Retinal pigment epithelial cell (primary cell): ENCODE measurements at regions not wholly inside any gene's neighbourhood (a gene's known extent, or its start where the extent isn't known, plus 50 kb on each side); places are given as distances from the start of the nearest gene placed in this dataset.

Experiments
- DNase-seq: peaks from one replicate; pipeline ENCODE4 v3.0.0-alpha.2; 2010; ENCODE audit warnings: low read depth
- H3K4me3 ChIP-seq: 2 replicates; pipeline ENCODE4 v1.5.1; 2011; ENCODE audit warnings: mild to moderate bottlenecking, low read length, control low read depth, moderate library complexity
- TF ChIP-seq, protein P1 (sequence below): conservative IDR thresholded peaks from 2 replicates; pipeline ENCODE4 v1.5.1; 2011; ENCODE audit warnings: low read depth, low read length, control low read depth, inconsistent platforms

- no peak overlapping the region for H3K4me3 ChIP-seq
- TF ChIP-seq, protein P1, sequence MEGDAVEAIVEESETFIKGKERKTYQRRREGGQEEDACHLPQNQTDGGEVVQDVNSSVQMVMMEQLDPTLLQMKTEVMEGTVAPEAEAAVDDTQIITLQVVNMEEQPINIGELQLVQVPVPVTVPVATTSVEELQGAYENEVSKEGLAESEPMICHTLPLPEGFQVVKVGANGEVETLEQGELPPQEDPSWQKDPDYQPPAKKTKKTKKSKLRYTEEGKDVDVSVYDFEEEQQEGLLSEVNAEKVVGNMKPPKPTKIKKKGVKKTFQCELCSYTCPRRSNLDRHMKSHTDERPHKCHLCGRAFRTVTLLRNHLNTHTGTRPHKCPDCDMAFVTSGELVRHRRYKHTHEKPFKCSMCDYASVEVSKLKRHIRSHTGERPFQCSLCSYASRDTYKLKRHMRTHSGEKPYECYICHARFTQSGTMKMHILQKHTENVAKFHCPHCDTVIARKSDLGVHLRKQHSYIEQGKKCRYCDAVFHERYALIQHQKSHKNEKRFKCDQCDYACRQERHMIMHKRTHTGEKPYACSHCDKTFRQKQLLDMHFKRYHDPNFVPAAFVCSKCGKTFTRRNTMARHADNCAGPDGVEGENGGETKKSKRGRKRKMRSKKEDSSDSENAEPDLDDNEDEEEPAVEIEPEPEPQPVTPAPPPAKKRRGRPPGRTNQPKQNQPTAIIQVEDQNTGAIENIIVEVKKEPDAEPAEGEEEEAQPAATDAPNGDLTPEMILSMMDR: no peak
- no peak for DNase-seq
These were observed 443.4 kb downstream of the PDGFC start for GRCh38 chr4:156528216-156528615.

DNA sequence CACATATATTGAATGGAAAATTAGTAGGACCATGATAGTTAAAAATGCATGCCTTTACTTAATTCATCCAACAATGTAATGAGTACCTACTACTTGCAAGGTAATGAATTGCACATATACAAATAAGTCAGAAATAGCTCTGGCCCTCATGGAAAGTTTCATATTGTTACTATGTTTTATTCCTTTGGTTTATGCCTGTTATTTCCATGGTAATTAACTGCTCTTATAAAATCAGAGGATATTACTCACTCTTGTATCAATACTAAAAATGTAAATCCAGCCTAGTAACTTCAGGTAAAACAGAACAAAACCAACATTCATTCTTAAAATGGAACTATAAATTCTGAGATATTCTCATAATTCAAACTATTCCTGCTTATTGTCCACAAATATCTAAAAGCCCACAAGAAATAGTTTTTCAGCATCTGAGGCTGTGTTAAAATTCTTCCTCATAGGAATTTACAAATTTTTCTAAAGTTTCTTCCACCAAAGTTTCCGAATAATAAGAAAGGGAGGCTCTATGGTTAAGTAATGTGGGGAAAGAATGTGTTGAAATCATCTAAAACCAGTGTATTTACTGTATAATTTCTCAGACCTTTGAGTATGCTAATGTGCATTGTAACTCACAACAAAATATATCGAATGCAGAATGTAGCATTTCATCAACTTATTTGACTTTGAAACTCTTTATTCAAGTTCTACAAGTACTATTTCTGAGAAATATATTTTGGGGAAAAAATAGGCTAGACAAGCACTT is 444.2 kb downstream of the PDGFC start:
- DNase-seq: no peak
- TF ChIP-seq, protein P1: no peak
- H3K4me3 ChIP-seq: no peak overlapping the region

- no peak overlapping the region for H3K4me3 ChIP-seq
- TF ChIP-seq, protein P1: no peak
- peak; percentile 87 for DNase-seq
These were observed 447.6 kb downstream of the PDGFC start for GRCh38 chr4:156523991-156524390.

GRCh38 chr4:156523492-156523891 is 448.1 kb downstream of the PDGFC start:
- no peak for DNase-seq
- H3K4me3 ChIP-seq: no peak overlapping the region
- TF ChIP-seq, protein P1: no peak

- H3K4me3 ChIP-seq: no peak overlapping the region
- no peak for DNase-seq
- TF ChIP-seq, protein P1: no peak
These were observed 450.0 kb downstream of the PDGFC start for GRCh38 chr4:156521631-156522030.

GRCh38 chr4:156517956-156518355 is 453.6 kb downstream of the PDGFC start:
- TF ChIP-seq, protein P1: no peak
- no peak overlapping the region for H3K4me3 ChIP-seq
- DNase-seq: no peak

DNA sequence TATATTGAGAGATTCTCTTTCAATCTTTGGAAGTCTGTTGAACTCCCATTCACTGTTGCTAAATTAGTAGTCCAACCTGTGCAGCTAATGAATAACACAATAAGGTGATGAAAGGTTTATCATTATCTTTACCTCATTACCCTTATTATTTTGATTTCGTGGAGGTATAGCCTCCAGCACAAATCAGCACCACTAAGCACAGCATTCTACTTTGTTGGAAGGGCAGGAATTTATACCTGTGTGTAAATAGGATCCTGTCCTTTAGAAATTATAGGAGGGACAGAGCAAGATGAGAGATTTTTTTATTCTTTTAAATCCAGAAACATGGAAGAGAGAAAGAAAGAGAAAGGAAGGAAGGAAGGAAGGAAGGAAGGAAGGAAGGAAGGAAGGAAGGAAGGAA is 454.1 kb downstream of the PDGFC start:
- H3K4me3 ChIP-seq: no peak overlapping the region
- TF ChIP-seq, protein P1: no peak
- no peak for DNase-seq
